SK-N-MC (cell line): ENCODE measurements at regions not wholly inside any gene's neighbourhood (a gene's known extent, or its start where the extent isn't known, plus 50 kb on each side); places are given as distances from the start of the nearest gene placed in this dataset.

ENCODE experiments used
- EZH2 ChIP-seq: fragments of 200-600 bp; sonication (generic); IDR thresholded peaks from one replicate; pipeline ENCODE4 v1.6.1; 2017; ENCODE audit warnings: antibody characterized with exemption
- POLR2AphosphoS5 ChIP-seq: IDR thresholded peaks from 2 replicates; pipeline ENCODE4 v1.6.1; 2012; ENCODE audit warnings: mild to moderate bottlenecking, low read depth, low read length, borderline replicate concordance

- TF ChIP-seq EZH2 (no peak), POLR2AphosphoS5 (no peak)
Measured at GRCh38 chr1:148317288-148317985, 165.4 kb upstream of the NBPF11 start.
